GM21576 (cell line): ENCODE measurements at regions not wholly inside any gene's neighbourhood (a gene's known extent, or its start where the extent isn't known, plus 50 kb on each side); places are given as distances from the start of the nearest gene placed in this dataset.

Source experiments
- ATAC-seq: cut with Tn5 transposase; IDR thresholded peaks from one replicate; pipeline ENCODE4 v1.9.1; 2021; ENCODE audit warnings: mild to moderate bottlenecking, moderate library complexity; ENCODE audit not compliant: unreplicated experiment

- no peak for ATAC-seq
Observed at GRCh38 chr5:7000310-7000709, 287.1 kb downstream of the TENT4A start.

GRCh38 chr5:7010591-7010990 lies 297.4 kb downstream of the TENT4A start:
- no peak for ATAC-seq

GRCh38 chr5:7012057-7012456 lies 298.8 kb downstream of the TENT4A start:
- no peak for ATAC-seq

- ATAC-seq: no peak
Observed at GRCh38 chr5:7014611-7015010, 301.4 kb downstream of the TENT4A start.

- ATAC-seq: no peak
Observed at GRCh38 chr5:7015586-7016256, 302.5 kb downstream of the TENT4A start.

GRCh38 chr5:7016999-7017747 lies 303.9 kb downstream of the TENT4A start:
- no peak for ATAC-seq

- no peak for ATAC-seq
Observed at GRCh38 chr5:7018198-7018597, 305.0 kb downstream of the TENT4A start.

GRCh38 chr5:7018601-7019000 lies 305.4 kb downstream of the TENT4A start:
- no peak for ATAC-seq

GRCh38 chr5:7036192-7036835 lies 323.1 kb downstream of the TENT4A start:
- no peak for ATAC-seq

- no peak for ATAC-seq
Observed at GRCh38 chr5:7039074-7039473, 325.8 kb downstream of the TENT4A start.

- ATAC-seq: no peak
Observed at GRCh38 chr5:7040111-7040510, 326.9 kb downstream of the TENT4A start.

GRCh38 chr5:7043797-7044196 lies 330.6 kb downstream of the TENT4A start:
- no peak for ATAC-seq

- ATAC-seq: no peak
Observed at GRCh38 chr5:7047511-7048261, 334.5 kb downstream of the TENT4A start.

- ATAC-seq: no peak
Observed at GRCh38 chr5:7050986-7051385, 337.8 kb downstream of the TENT4A start.

- no peak for ATAC-seq
Observed at GRCh38 chr5:7053125-7053524, 339.9 kb downstream of the TENT4A start.

GRCh38 chr5:7053528-7054209 lies 340.4 kb downstream of the TENT4A start:
- no peak for ATAC-seq

- ATAC-seq: no peak
Observed at GRCh38 chr5:7066471-7067235, 329.3 kb upstream of the ADCY2 start.

GRCh38 chr5:7068156-7068555 lies 327.8 kb upstream of the ADCY2 start:
- ATAC-seq: no peak

GRCh38 chr5:7068899-7069298 lies 327.0 kb upstream of the ADCY2 start:
- ATAC-seq: no peak

- ATAC-seq: no peak
Observed at GRCh38 chr5:7072188-7072587, 323.8 kb upstream of the ADCY2 start.
